Right atrium auricular region (tissue), 2 donors: ENCODE measurements at regions not wholly inside any gene's neighbourhood (a gene's known extent, or its start where the extent isn't known, plus 50 kb on each side); places are given as distances from the start of the nearest gene placed in this dataset.

Experiments used
- DNase-seq: peaks from one replicate; pipeline ENCODE4 v3.0.0-alpha.2; 2019; ENCODE audit warnings: low spot score
- H3K27ac ChIP-seq, 2 donors: fragments of 200-600 bp; sonication (generic); 1 replicate in 1 of 2; 2 replicates in 1 of 2; pipeline ENCODE4 v1.5.1; 2016 to 2019
- H3K27me3 ChIP-seq, 2 donors: fragments of 200-600 bp; sonication (generic); one replicate each; pipeline versions ENCODE4 v1.5.1 to v1.6.0; 2017 to 2019
- H3K36me3 ChIP-seq: fragments of 200-600 bp; sonication (generic); one replicate; pipeline ENCODE4 v1.5.1; 2016
- H3K4me1 ChIP-seq, 2 donors: fragments of 200-600 bp; sonication (generic); one replicate each; pipeline versions ENCODE4 v1.5.1 to v1.6.0; 2017 to 2019
- H3K4me3 ChIP-seq, 2 donors: fragments of 200-600 bp; sonication (generic); 1 replicate in 1 of 2; 2 replicates in 1 of 2; pipeline ENCODE4 v1.5.1; 2017 to 2019; ENCODE audit warnings: mild to moderate bottlenecking in 1 of 2, moderate library complexity in 1 of 2
- H3K9me3 ChIP-seq, 2 donors: fragments of 200-600 bp; sonication (generic); one replicate each; pipeline ENCODE4 v1.5.1; 2019
- CTCF ChIP-seq, 2 donors: fragments of 200-600 bp; sonication (generic); IDR thresholded peaks; one replicate each; pipeline ENCODE4 v1.5.1; 2019; ENCODE audit warnings: antibody characterized with exemption in 2 of 2

GRCh38 chr7:156001496-156002260, 189.4 kb upstream of the SHH start:
- no peaks in the 10 kb centered on the region for H3K4me1 ChIP-seq
- H3K9me3 ChIP-seq, result no peaks in the 10 kb centered on the region
- no peak for TF ChIP-seq CTCF (IDR thresholded peaks at IDR 0.05)
- no peaks in the 10 kb centered on the region for H3K36me3 ChIP-seq
- DNase-seq, result no peak
- H3K4me3 ChIP-seq, result no peak overlapping the region
- H3K27ac ChIP-seq, result no peak overlapping the region
- H3K27me3 ChIP-seq, result no peaks in the 10 kb centered on the region

- H3K4me1 ChIP-seq, result no peaks in the 10 kb centered on the region
- no peaks in the 10 kb centered on the region for H3K9me3 ChIP-seq
- DNase-seq, result no peak
- H3K27ac ChIP-seq, result no peak overlapping the region
- H3K27me3 ChIP-seq, result no peaks in the 10 kb centered on the region
- no peaks in the 10 kb centered on the region for H3K36me3 ChIP-seq
- no peak overlapping the region for H3K4me3 ChIP-seq
- no peak for TF ChIP-seq CTCF (IDR thresholded peaks at IDR 0.05)
Observed at GRCh38 chr7:156000601-156001396, 188.5 kb upstream of the SHH start.

- H3K27ac ChIP-seq, result no peak overlapping the region
- DNase-seq, result peak; percentile 43
- H3K4me3 ChIP-seq, result no peak overlapping the region
- TF ChIP-seq CTCF (IDR thresholded peaks at IDR 0.05), result no peak
- H3K4me1 ChIP-seq, result no peaks in the 10 kb centered on the region
- H3K36me3 ChIP-seq, result no peaks in the 10 kb centered on the region
- no peaks in the 10 kb centered on the region for H3K27me3 ChIP-seq
- H3K9me3 ChIP-seq, result no peaks in the 10 kb centered on the region
Observed at GRCh38 chr7:155999631-156000489, 187.6 kb upstream of the SHH start.

DNA sequence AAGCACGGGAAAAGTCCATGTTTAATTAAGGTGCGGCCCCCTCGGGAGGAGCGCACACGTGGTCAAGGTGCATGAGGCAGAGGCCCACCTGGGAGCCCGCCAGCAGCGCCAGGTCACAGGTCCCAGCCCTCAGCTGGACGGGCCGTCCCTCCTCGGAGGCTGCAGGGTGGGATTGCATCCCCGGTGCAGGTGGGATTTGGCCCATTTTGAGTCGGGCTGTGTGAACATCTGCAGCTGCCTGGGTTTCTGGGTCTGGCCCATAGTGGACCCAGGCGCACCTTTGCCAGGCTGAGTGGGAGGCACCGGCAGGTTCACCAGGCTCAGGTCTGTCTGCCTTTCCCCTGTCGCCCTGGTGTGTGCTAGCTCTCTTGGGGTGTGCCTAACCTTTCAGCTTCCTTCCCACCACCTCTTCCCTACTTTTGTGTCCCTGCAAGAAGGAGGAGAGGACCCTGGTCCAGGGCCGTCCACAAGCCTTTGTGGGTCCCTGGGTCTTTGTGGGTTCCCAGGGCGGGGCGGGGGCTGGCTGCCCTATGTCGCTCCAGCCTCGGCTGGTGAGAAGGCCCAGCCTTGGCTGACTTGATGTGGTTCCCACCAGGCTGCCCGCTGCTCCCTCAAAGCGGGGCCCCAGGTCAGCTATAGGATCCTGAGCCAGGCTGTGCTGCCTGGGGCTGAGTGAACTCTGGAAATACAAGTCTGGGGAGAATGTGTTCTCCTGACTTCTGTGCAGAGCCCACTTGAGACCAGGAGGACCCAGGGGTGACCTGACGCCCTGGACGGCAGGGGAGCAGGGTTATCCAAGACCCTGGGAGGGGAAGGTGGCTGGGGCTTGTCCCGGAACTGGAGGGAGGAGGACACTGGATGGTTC, 186.7 kb upstream of the SHH start:
- DNase-seq, result peak; percentile 38
- Histone ChIP-seq H3K36me3 (no peaks in the 10 kb centered on the region), H3K27me3 (no peaks in the 10 kb centered on the region)

More for the DNA sequence above, 186.7 kb upstream of the SHH start:
- no peaks in the 10 kb centered on the region for H3K4me1 ChIP-seq
- no peaks in the 10 kb centered on the region for H3K9me3 ChIP-seq
- no peak for TF ChIP-seq CTCF (IDR thresholded peaks at IDR 0.05)
- H3K27ac ChIP-seq, result no peak overlapping the region
- no peak overlapping the region for H3K4me3 ChIP-seq
